ENCODE measurements at regions not wholly inside any gene's neighbourhood (a gene's known extent, or its start where the extent isn't known, plus 50 kb on each side); places are given as distances from the start of the nearest gene placed in this dataset.

GRCh38 chr1:101185421-101185820, 51.4 kb upstream of the S1PR1 start:
- Histone ChIP-seq H3K9me3 (no peaks in the 10 kb centered on the region), H3K4me3 (ENCODE audit: low read depth in 1 of 2, low read length in 1 of 2) (no peak overlapping the region), H3K4me1 (ENCODE audit: control insufficient read depth in 1 of 2, insufficient read depth in 1 of 2, low read depth in 1 of 2, low read length in 1 of 2) (no peaks in the 10 kb centered on the region), H3K27me3 (no peaks in the 10 kb centered on the region), H3K36me3 (no peaks in the 10 kb centered on the region), H3K27ac (no peak overlapping the region)
- TF ChIP-seq CTCF (IDR thresholded peaks at IDR 0.05): no peak

GRCh38 chr1:101183388-101183699, 53.5 kb upstream of the S1PR1 start:
- H3K4me1 ChIP-seq (ENCODE audit: control insufficient read depth in 1 of 2, insufficient read depth in 1 of 2, low read depth in 1 of 2, low read length in 1 of 2): no peaks in the 10 kb centered on the region
- H3K4me3 ChIP-seq (ENCODE audit: low read depth in 1 of 2, low read length in 1 of 2): no peak overlapping the region
- H3K9me3 ChIP-seq: no peaks in the 10 kb centered on the region
- H3K27ac ChIP-seq: no peak overlapping the region
- no peak for TF ChIP-seq CTCF (IDR thresholded peaks at IDR 0.05)
- H3K36me3 ChIP-seq: no peaks in the 10 kb centered on the region
- H3K27me3 ChIP-seq: no peaks in the 10 kb centered on the region

- Histone ChIP-seq H3K27me3 (no peaks in the 10 kb centered on the region), H3K4me3 (ENCODE audit: low read depth in 1 of 2, low read length in 1 of 2) (no peak overlapping the region), H3K4me1 (ENCODE audit: control insufficient read depth in 1 of 2, insufficient read depth in 1 of 2, low read depth in 1 of 2, low read length in 1 of 2) (no peaks in the 10 kb centered on the region), H3K36me3 (no peaks in the 10 kb centered on the region), H3K27ac (no peak overlapping the region), H3K9me3 (no peaks in the 10 kb centered on the region)
- TF ChIP-seq CTCF (IDR thresholded peaks at IDR 0.05): no peak
Measured at GRCh38 chr1:101182627-101183387, 54.0 kb upstream of the S1PR1 start.

GRCh38 chr1:101181930-101182329, 54.9 kb upstream of the S1PR1 start:
- Histone ChIP-seq H3K9me3 (no peaks in the 10 kb centered on the region), H3K4me3 (ENCODE audit: low read depth in 1 of 2, low read length in 1 of 2) (no peak overlapping the region), H3K27me3 (no peaks in the 10 kb centered on the region), H3K4me1 (ENCODE audit: control insufficient read depth in 1 of 2, insufficient read depth in 1 of 2, low read depth in 1 of 2, low read length in 1 of 2) (no peaks in the 10 kb centered on the region), H3K36me3 (no peaks in the 10 kb centered on the region), H3K27ac (no peak overlapping the region)
- no peak for TF ChIP-seq CTCF (IDR thresholded peaks at IDR 0.05)

GRCh38 chr1:101178688-101179491, 57.9 kb upstream of the S1PR1 start:
- no peaks in the 10 kb centered on the region for H3K9me3 ChIP-seq
- no peak overlapping the region for H3K27ac ChIP-seq
- no peaks in the 10 kb centered on the region for H3K36me3 ChIP-seq
- no peak overlapping the region for H3K4me3 ChIP-seq (ENCODE audit: low read depth in 1 of 2, low read length in 1 of 2)
- H3K4me1 ChIP-seq (ENCODE audit: control insufficient read depth in 1 of 2, insufficient read depth in 1 of 2, low read depth in 1 of 2, low read length in 1 of 2): no peaks in the 10 kb centered on the region
- H3K27me3 ChIP-seq: no peaks in the 10 kb centered on the region
- TF ChIP-seq CTCF (IDR thresholded peaks at IDR 0.05): no peak
